Neural progenitor cell (in vitro differentiated cells): ENCODE measurements at regions not wholly inside any gene's neighbourhood (a gene's known extent, or its start where the extent isn't known, plus 50 kb on each side); places are given as distances from the start of the nearest gene placed in this dataset.

Source experiments
- DNase-seq: peaks from one replicate; pipeline ENCODE4 v3.0.0-alpha.2; 2016; ENCODE audit warnings: low spot score
- H2AFZ ChIP-seq: fragments of 200-600 bp; sonication (generic); replicated peaks from 2 replicates; pipeline ENCODE4 v1.6.1; 2016; ENCODE audit warnings: antibody characterized with exemption
- H3F3A ChIP-seq: fragments of 200-600 bp; sonication (generic); 2 replicates; pipeline ENCODE4 v1.6.1; 2016; ENCODE audit warnings: antibody characterized with exemption, low read depth
- H3K27ac ChIP-seq: fragments of 200-600 bp; sonication (generic); 2 replicates; pipeline ENCODE4 v1.5.1; 2016; ENCODE audit warnings: mild to moderate bottlenecking
- H3K27me3 ChIP-seq: fragments of 200-600 bp; sonication (generic); 2 replicates; pipeline ENCODE4 v1.6.1; 2016; ENCODE audit warnings: mild to moderate bottlenecking, moderate library complexity
- H3K36me3 ChIP-seq: fragments of 200-600 bp; sonication (generic); 2 replicates; pipeline ENCODE4 v1.5.1; 2016
- H3K4me1 ChIP-seq: fragments of 200-600 bp; sonication (generic); 2 replicates; pipeline ENCODE4 v1.6.1; 2016; ENCODE audit warnings: mixed run types
- H3K4me2 ChIP-seq: fragments of 200-600 bp; sonication (generic); 2 replicates; pipeline ENCODE4 v1.6.1; 2016
- H3K4me3 ChIP-seq: fragments of 200-600 bp; sonication (generic); 2 replicates; pipeline ENCODE4 v1.5.1; 2016
- H3K79me2 ChIP-seq: fragments of 200-600 bp; sonication (generic); 2 replicates; pipeline ENCODE4 v1.6.1; 2016; ENCODE audit warnings: low read depth
- H3K9ac ChIP-seq: fragments of 200-600 bp; sonication (generic); 2 replicates; pipeline ENCODE4 v1.6.1; 2016
- H3K9me3 ChIP-seq: fragments of 200-600 bp; sonication (generic); 2 replicates; pipeline ENCODE4 v1.5.1; 2016; ENCODE audit warnings: low read depth
- H4K20me1 ChIP-seq: fragments of 200-600 bp; sonication (generic); 2 replicates; pipeline ENCODE4 v1.6.1; 2016; ENCODE audit warnings: low read depth
- H3K27ac Mint-ChIP-seq: 3 replicates; pipeline ENCODE4 v1.8.0; 2021; ENCODE audit warnings: mixed read lengths
- H3K27me3 Mint-ChIP-seq: 2 replicates; pipeline ENCODE4 v1.8.0; 2022; ENCODE audit warnings: low read depth, mild to moderate bottlenecking, inconsistent platforms, moderate library complexity, mixed read lengths; ENCODE audit not compliant: insufficient read depth
- H3K36me3 Mint-ChIP-seq: 3 replicates; pipeline ENCODE4 v1.8.0; 2021; ENCODE audit warnings: mixed read lengths
- H3K4me1 Mint-ChIP-seq: 3 replicates; pipeline ENCODE4 v1.8.0; 2021; ENCODE audit warnings: mixed read lengths
- H3K4me3 Mint-ChIP-seq: 3 replicates; pipeline ENCODE4 v1.8.0; 2021; ENCODE audit warnings: mild to moderate bottlenecking, moderate library complexity, mixed read lengths
- H3K9me3 Mint-ChIP-seq: 3 replicates; pipeline ENCODE4 v1.8.0; 2020; ENCODE audit warnings: mixed read lengths
- CTCF ChIP-seq: fragments of 200-600 bp; sonication (generic); IDR thresholded peaks from 2 replicates; pipeline ENCODE4 v1.5.1; 2017; ENCODE audit warnings: antibody characterized with exemption, mild to moderate bottlenecking
- EZH2 ChIP-seq: fragments of 200-600 bp; sonication (generic); IDR thresholded peaks from 2 replicates; pipeline ENCODE4 v1.6.1; 2017; ENCODE audit warnings: antibody characterized with exemption, mild to moderate bottlenecking, moderate library complexity
- EZH2phosphoT487 ChIP-seq: fragments of 200-600 bp; sonication (generic); IDR thresholded peaks from 2 replicates; pipeline ENCODE4 v1.6.1; 2017; ENCODE audit warnings: antibody characterized with exemption

GRCh38 chrX:21004835-21005234, 369.4 kb upstream of the CNKSR2 start:
- Histone ChIP-seq H2AFZ (no peak overlapping the region), H3K9ac (no peak overlapping the region), H3K79me2 (no peaks in the 10 kb centered on the region), H3K27ac (no peak overlapping the region), H3K4me1 (no peaks in the 10 kb centered on the region), H3K27me3 (no peaks in the 10 kb centered on the region), H4K20me1 (no peaks in the 10 kb centered on the region), H3K36me3 (no peaks in the 10 kb centered on the region), H3F3A (no peaks in the 10 kb centered on the region), H3K4me2 (no peak overlapping the region), H3K9me3 (no peaks in the 10 kb centered on the region), H3K4me3 (no peak overlapping the region)
- H3K36me3 Mint-ChIP-seq, result no peaks in the 10 kb centered on the region
- H3K27ac Mint-ChIP-seq, result no peak overlapping the region
- H3K4me3 Mint-ChIP-seq, result no peak overlapping the region
- DNase-seq, result no peak
- H3K4me1 Mint-ChIP-seq, result no peaks in the 10 kb centered on the region
- H3K27me3 Mint-ChIP-seq, result no peaks in the 10 kb centered on the region
- TF ChIP-seq EZH2, result no peak
- no peak for TF ChIP-seq CTCF
- no peak for TF ChIP-seq EZH2phosphoT487
- H3K9me3 Mint-ChIP-seq, result peaks cover 2% of the 10 kb centered on the region

- H3K36me3 ChIP-seq, result peaks cover 6% of the 10 kb centered on the region
- Mint-ChIP-seq H3K9me3 (peaks cover 11% of the 10 kb centered on the region), H3K27ac (no peak overlapping the region), H3K27me3 (no peaks in the 10 kb centered on the region), H3K4me3 (no peak overlapping the region), H3K36me3 (no peaks in the 10 kb centered on the region), H3K4me1 (no peaks in the 10 kb centered on the region)
- no peak overlapping the region for H3K9ac ChIP-seq
- no peaks in the 10 kb centered on the region for H3K4me1 ChIP-seq
- no peak for DNase-seq
- no peaks in the 10 kb centered on the region for H4K20me1 ChIP-seq
- no peak overlapping the region for H3K4me2 ChIP-seq
- TF ChIP-seq CTCF (no peak), EZH2 (no peak), EZH2phosphoT487 (no peak)
- H3K79me2 ChIP-seq, result no peaks in the 10 kb centered on the region
- H3K9me3 ChIP-seq, result peaks cover 16% of the 10 kb centered on the region
- no peaks in the 10 kb centered on the region for H3K27me3 ChIP-seq
- no peak overlapping the region for H3K4me3 ChIP-seq
- H2AFZ ChIP-seq, result no peak overlapping the region
- H3F3A ChIP-seq, result no peaks in the 10 kb centered on the region
- H3K27ac ChIP-seq, result no peak overlapping the region
Measured at GRCh38 chrX:20995829-20996228, 378.4 kb upstream of the CNKSR2 start.

- H3K4me3 ChIP-seq, result no peak overlapping the region
- H3K36me3 ChIP-seq, result no peaks in the 10 kb centered on the region
- H3K27ac Mint-ChIP-seq, result no peak overlapping the region
- no peaks in the 10 kb centered on the region for H3K9me3 ChIP-seq
- H3K4me1 Mint-ChIP-seq, result no peaks in the 10 kb centered on the region
- H3K4me1 ChIP-seq, result no peaks in the 10 kb centered on the region
- no peak overlapping the region for H3K4me2 ChIP-seq
- H3K9me3 Mint-ChIP-seq, result peaks cover 9% of the 10 kb centered on the region
- H3K79me2 ChIP-seq, result no peaks in the 10 kb centered on the region
- H3K4me3 Mint-ChIP-seq, result no peak overlapping the region
- H3F3A ChIP-seq, result no peaks in the 10 kb centered on the region
- no peak overlapping the region for H2AFZ ChIP-seq
- TF ChIP-seq EZH2phosphoT487, result no peak
- TF ChIP-seq EZH2, result no peak
- TF ChIP-seq CTCF, result no peak
- DNase-seq, result no peak
- no peaks in the 10 kb centered on the region for H3K27me3 ChIP-seq
- H3K27me3 Mint-ChIP-seq, result peaks cover under 1% of the 10 kb centered on the region
- no peaks in the 10 kb centered on the region for H4K20me1 ChIP-seq
- H3K27ac ChIP-seq, result no peak overlapping the region
- no peaks in the 10 kb centered on the region for H3K36me3 Mint-ChIP-seq
- no peak overlapping the region for H3K9ac ChIP-seq
Measured at GRCh38 chrX:20989361-20989760, 384.9 kb upstream of the CNKSR2 start.

- Mint-ChIP-seq H3K4me3 (no peak overlapping the region), H3K27ac (no peak overlapping the region), H3K36me3 (no peaks in the 10 kb centered on the region), H3K9me3 (peaks cover 11% of the 10 kb centered on the region), H3K4me1 (no peaks in the 10 kb centered on the region), H3K27me3 (peaks cover 2% of the 10 kb centered on the region)
- Histone ChIP-seq H3K27me3 (no peaks in the 10 kb centered on the region), H3K9me3 (no peaks in the 10 kb centered on the region), H4K20me1 (no peaks in the 10 kb centered on the region), H3K27ac (no peak overlapping the region), H3K36me3 (no peaks in the 10 kb centered on the region), H3K4me3 (no peak overlapping the region), H3F3A (no peaks in the 10 kb centered on the region), H3K4me1 (no peaks in the 10 kb centered on the region), H3K4me2 (no peak overlapping the region), H2AFZ (no peak overlapping the region), H3K79me2 (no peaks in the 10 kb centered on the region), H3K9ac (no peak overlapping the region)
- no peak for TF ChIP-seq EZH2phosphoT487
- no peak for TF ChIP-seq EZH2
- TF ChIP-seq CTCF, result no peak
- DNase-seq, result no peak
Measured at GRCh38 chrX:20988804-20989203, 385.4 kb upstream of the CNKSR2 start.
